BJ (cell line): ENCODE measurements at regions not wholly inside any gene's neighbourhood (a gene's known extent, or its start where the extent isn't known, plus 50 kb on each side); places are given as distances from the start of the nearest gene placed in this dataset.

Experiments used
- CTCF ChIA-PET: fragments of 350-600 bp; formaldehyde crosslinking; extraction: SDS; loops from one replicate; lab custom pipeline; 2021; ENCODE audit warnings: antibody characterized with exemption, inconsistent platforms; lab: Yijun Ruan, JAX
- POLR2A ChIA-PET: fragments of 300-600 bp; sonication (Branson Sonifier 250); formaldehyde crosslinking; extraction: SDS; loops from one replicate; lab custom pipeline; 2021; ENCODE audit warnings: antibody characterized with exemption; lab: Charles Lee
- DNase-seq: peaks from one replicate; pipeline ENCODE4 v3.0.0-alpha.2; 2011; ENCODE audit warnings: low read depth
- H3K27me3 ChIP-seq: 2 replicates; pipeline ENCODE4 v1.6.0; 2011; ENCODE audit warnings: low read length; ENCODE audit not compliant: control insufficient read depth, insufficient read depth
- H3K36me3 ChIP-seq: 2 replicates; pipeline ENCODE4 v1.5.1; 2011; ENCODE audit warnings: low read length; ENCODE audit not compliant: control insufficient read depth, insufficient read depth
- H3K4me3 ChIP-seq: 2 replicates; pipeline ENCODE4 v1.5.1; 2011; ENCODE audit warnings: low read depth, mild to moderate bottlenecking, control low read depth, low read length
- TF ChIP-seq, protein P1 (sequence below): IDR thresholded peaks from 2 replicates; pipeline ENCODE4 v1.5.1; 2011; ENCODE audit warnings: low read depth, mild to moderate bottlenecking, control low read depth, inconsistent platforms, low read length, moderate library complexity; ENCODE audit not compliant: insufficient read depth

DNA sequence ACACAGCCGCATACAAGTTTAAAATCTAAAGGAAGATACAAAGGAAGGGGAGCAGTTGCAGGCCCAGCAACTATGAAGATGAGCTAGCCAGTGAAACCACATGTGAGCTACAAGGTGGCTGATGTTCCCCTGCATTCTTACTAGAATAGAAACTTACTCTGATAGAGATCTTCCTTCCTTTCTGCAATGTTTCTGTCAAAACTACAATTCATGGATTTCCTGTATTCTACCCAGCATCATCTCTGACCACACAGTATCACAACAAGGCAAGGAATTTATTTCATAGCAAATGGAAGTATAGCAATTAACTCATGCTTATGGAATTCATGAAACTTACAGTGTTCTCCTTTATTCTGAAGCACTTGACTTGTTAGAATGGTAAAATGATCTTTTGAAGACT, 68.7 kb upstream of the AASS start:
- no peak for DNase-seq
- Histone ChIP-seq H3K4me3 (no peak overlapping the region), H3K36me3 (no peaks in the 10 kb centered on the region), H3K27me3 (no peaks in the 10 kb centered on the region)
- ChIA-PET POLR2A (no interaction called here), CTCF (interaction anchor here (1.0 to 1.4 kb wide), 2 partner anchors 15 to 119 kb away, joined by 3 to 4 read pairs; no protein-coding TSS in a partner anchor)
- TF ChIP-seq, protein P1, sequence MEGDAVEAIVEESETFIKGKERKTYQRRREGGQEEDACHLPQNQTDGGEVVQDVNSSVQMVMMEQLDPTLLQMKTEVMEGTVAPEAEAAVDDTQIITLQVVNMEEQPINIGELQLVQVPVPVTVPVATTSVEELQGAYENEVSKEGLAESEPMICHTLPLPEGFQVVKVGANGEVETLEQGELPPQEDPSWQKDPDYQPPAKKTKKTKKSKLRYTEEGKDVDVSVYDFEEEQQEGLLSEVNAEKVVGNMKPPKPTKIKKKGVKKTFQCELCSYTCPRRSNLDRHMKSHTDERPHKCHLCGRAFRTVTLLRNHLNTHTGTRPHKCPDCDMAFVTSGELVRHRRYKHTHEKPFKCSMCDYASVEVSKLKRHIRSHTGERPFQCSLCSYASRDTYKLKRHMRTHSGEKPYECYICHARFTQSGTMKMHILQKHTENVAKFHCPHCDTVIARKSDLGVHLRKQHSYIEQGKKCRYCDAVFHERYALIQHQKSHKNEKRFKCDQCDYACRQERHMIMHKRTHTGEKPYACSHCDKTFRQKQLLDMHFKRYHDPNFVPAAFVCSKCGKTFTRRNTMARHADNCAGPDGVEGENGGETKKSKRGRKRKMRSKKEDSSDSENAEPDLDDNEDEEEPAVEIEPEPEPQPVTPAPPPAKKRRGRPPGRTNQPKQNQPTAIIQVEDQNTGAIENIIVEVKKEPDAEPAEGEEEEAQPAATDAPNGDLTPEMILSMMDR = no peak

DNA sequence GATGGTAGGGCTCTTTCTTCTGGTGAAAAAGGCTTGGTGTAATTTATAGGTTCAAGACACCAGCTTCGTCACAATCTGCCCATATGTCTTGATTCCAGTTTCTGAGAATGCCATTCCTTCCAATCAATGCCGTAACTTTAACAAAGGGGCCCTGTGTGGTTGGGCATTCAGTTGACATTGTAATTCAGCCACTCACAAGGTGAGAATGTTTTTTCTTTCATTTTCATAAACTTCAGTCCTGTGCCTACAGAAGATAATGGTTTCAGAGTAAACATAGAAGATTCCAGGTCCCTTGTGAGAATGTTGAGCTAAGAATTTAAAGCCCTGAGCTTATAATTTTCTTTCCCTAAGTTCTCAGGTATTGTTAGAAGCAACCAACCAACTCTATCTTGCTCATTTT, 67.3 kb upstream of the AASS start:
- no peaks in the 10 kb centered on the region for H3K27me3 ChIP-seq
- CTCF ChIA-PET = no interaction called here
- POLR2A ChIA-PET = no interaction called here
- H3K36me3 ChIP-seq = no peaks in the 10 kb centered on the region
- DNase-seq = no peak
- no peak overlapping the region for H3K4me3 ChIP-seq
- TF ChIP-seq, protein P1 = no peak

DNA sequence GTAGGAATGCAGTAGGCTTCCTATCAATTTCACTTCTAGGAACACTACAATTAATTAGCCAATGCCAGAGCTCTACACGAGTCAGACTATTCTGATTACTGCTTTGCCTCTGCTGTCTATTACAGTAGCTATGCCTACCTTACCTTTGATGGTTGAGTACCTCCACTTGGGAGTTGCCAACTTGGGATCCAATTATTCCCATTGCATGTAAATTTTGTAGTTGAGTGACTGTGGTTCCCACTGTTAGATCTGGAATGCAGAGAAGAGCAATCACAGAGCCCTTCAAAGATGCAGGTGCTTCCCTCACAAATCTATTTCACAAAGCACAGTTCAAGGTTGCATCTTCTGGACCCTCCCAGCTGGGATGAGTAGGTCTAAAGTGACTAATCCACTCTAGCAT, 62.9 kb upstream of the AASS start:
- Histone ChIP-seq H3K27me3 (no peaks in the 10 kb centered on the region), H3K4me3 (no peak overlapping the region), H3K36me3 (no peaks in the 10 kb centered on the region)
- TF ChIP-seq, protein P1 = no peak
- ChIA-PET POLR2A (no interaction called here), CTCF (no interaction called here)
- no peak for DNase-seq

DNA sequence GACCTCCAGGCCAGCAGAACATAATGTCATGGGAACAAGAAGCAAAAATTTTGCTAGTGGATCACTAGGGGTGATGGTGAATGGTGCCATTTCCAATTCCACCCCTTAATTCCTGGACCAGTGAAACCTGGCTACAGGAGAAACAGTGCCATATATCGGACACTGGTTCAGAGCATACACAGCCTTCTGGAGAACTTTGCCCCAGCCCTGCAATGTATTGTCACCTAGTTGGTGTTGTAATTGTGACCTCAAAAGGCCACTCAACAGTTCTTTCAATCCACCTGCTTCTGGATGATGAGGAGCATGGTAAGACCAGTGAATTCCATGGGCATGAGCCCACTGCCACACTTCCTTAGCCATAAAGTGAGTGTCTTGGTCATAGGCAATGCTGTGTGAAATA, 59.8 kb upstream of the AASS start:
- no peaks in the 10 kb centered on the region for H3K36me3 ChIP-seq
- CTCF ChIA-PET = no interaction called here
- no peaks in the 10 kb centered on the region for H3K27me3 ChIP-seq
- TF ChIP-seq, protein P1 = no peak
- H3K4me3 ChIP-seq = no peak overlapping the region
- POLR2A ChIA-PET = no interaction called here
- no peak for DNase-seq

DNA sequence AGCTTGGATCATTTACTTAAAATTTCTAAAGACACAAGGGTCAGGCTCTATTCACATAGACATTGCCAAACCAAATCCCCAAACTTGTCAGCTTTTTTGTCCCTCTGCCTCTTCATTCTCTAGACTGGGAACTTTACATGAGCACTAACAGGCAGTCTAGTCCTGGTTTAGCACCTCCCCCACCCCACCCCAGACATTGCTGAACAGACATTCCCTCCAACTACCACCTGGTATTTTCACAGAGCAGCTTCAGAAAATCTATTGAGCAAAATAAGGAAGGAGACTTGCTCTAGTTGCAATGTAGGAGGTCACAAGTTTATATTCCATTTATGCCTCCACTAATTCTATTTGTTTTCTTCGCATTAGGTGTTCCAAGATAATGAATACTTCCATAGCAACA, 56.8 kb upstream of the AASS start:
- TF ChIP-seq, protein P1 = no peak
- Histone ChIP-seq H3K4me3 (no peak overlapping the region), H3K36me3 (no peaks in the 10 kb centered on the region), H3K27me3 (no peaks in the 10 kb centered on the region)
- DNase-seq = no peak
- ChIA-PET CTCF (interaction anchor here (1.5 kb wide), 1 partner anchor 108 kb away, joined by 6 read pairs; no protein-coding TSS in a partner anchor), POLR2A (no interaction called here)
